ENCODE measurements at regions not wholly inside any gene's neighbourhood (a gene's known extent, or its start where the extent isn't known, plus 50 kb on each side); places are given as distances from the start of the nearest gene placed in this dataset.

DNA sequence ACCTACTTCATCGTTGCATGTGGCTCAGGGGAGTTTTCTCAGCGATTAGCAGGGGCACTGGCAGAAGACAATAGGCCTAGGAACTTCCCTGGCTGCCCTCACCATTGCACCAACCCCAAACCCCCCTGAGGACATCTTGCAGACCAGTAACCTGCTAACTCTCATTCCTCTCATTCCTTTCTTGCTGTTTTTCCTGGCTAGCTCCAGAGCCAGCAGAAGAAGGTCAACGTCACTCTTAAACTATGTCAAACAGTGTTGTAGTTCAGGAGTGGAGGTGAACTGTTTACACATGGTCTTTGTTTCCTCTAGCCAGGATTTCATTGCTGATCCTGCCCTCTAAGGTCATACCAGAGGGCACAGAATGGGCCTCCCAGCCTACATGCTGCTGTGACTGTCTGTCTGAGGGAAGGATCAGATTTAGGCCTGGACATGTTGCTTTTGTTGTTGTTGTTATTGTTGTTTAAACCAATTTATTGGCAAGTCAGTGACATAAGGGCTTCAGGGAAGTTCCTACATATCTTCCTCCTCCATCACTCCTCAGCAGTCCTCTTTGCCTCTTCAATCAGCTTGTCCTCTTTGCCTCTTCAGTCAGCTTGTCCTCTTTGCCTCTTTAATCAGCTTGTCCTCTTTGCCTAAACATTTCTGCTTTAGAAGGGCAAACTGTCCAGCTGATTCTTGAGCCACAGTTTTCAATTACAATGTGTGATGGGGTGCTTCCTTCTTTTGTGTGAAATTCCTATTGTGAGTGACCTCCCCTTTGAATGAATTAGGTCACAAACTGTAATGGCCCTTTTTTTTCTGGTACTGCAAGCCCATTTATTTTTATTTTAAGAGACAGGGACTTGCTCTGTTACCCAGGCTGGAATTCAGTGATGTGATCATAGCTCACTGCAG is 471.9 kb upstream of the TNP1 start:
- no peak overlapping the region for H3K4me3 ChIP-seq (ENCODE audit: low read depth, low read length)
- DNase-seq (ENCODE audit: low read depth): peak; percentile 85
- TF ChIP-seq, protein P1, sequence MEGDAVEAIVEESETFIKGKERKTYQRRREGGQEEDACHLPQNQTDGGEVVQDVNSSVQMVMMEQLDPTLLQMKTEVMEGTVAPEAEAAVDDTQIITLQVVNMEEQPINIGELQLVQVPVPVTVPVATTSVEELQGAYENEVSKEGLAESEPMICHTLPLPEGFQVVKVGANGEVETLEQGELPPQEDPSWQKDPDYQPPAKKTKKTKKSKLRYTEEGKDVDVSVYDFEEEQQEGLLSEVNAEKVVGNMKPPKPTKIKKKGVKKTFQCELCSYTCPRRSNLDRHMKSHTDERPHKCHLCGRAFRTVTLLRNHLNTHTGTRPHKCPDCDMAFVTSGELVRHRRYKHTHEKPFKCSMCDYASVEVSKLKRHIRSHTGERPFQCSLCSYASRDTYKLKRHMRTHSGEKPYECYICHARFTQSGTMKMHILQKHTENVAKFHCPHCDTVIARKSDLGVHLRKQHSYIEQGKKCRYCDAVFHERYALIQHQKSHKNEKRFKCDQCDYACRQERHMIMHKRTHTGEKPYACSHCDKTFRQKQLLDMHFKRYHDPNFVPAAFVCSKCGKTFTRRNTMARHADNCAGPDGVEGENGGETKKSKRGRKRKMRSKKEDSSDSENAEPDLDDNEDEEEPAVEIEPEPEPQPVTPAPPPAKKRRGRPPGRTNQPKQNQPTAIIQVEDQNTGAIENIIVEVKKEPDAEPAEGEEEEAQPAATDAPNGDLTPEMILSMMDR (IDR thresholded peaks at IDR 0.05; ENCODE audit: insufficient read depth, low read length): no peak

DNA sequence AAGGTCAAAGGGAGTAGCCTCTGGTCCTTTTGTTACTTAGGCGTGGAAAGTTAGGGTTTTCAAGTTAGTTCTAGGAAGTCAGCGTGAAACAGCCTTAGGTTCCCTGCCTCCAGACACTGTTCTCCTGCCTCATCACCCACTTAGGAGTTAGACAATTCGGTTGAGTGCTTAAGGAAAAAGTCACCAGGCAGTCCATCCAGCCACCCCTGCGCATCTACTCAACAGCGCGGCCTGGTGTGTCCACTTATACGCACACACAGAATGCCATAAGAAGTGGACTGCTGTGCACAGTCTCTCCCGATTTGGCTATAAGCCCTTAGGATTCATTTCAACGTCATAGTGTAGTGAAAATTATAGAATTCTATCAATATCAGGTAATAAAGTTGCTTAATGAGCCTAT is 470.8 kb upstream of the TNP1 start:
- DNase-seq (ENCODE audit: low read depth): no peak
- H3K4me3 ChIP-seq (ENCODE audit: low read depth, low read length): no peak overlapping the region
- TF ChIP-seq, protein P1 (IDR thresholded peaks at IDR 0.05; ENCODE audit: insufficient read depth, low read length): no peak

DNA sequence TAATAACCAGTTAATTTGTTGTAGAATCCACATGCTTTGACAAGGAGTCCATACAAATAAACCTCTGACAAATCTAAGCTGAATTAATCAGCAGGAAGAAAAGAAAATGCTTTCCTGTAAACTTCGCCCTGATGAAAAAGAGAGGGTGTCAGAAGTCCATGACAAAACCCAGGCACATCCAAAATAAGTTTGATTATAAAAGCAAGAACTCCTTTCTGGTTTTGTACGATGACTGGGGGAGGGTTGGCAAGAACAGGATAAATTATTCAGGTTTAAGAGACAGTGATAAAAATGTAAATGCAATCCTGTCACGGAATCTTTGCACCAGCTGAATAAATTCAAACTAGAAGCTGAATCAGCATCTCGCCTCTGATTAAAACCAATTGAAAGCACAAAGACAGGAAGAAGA is 469.2 kb upstream of the TNP1 start:
- TF ChIP-seq, protein P1 (IDR thresholded peaks at IDR 0.05; ENCODE audit: insufficient read depth, low read length): no peak
- H3K4me3 ChIP-seq (ENCODE audit: low read depth, low read length): no peak overlapping the region
- peak; percentile 57 for DNase-seq (ENCODE audit: low read depth)

DNA sequence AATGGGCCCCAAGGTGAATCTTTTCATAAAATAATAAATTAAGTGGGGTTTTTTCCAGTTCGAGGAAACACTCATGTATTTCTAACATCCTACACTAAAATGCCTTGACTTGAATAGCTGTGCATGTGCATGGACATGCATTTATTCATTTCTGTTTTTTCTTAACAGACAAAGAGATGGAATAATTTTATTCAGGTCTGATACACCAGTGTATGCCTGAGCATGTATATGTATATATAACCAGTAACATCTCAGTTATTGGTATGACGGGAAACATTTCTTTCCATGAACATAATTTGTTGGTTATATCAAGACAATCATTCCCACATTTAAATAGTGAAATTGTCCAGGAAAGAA is 468.7 kb upstream of the TNP1 start:
- TF ChIP-seq, protein P1 (IDR thresholded peaks at IDR 0.05; ENCODE audit: insufficient read depth, low read length): no peak
- H3K4me3 ChIP-seq (ENCODE audit: low read depth, low read length): no peak overlapping the region
- no peak for DNase-seq (ENCODE audit: low read depth)

DNA sequence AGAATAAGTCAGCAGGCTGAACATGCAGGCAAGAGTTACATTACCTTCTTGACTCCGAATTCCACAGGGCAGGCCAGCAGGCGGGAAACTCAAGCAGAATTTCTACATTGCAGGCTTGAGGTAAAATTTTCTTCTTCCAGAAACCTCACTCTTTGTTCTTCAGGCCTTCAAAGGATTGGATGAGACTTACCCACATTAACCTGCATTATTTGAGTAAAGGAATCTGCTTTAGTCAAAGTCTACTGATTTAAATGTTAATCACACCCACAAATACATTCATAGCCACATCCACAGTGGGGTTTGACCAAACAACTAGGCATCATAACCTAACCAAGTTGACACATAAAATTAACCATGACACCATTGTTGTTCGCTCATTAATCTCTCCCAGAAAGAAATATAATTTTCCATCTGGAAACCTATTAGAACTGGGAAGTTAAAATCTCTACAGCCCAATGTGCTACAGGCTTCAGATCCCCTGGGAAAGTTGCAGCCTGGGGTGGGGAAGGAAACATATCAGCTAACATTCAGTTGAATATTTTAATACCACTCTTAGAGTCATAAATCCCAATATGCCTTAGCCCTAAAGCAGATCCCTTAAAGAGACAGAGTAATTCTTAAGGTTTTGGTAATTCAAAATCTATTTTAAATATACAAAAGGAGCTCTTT is 468.2 kb upstream of the TNP1 start:
- TF ChIP-seq, protein P1 (IDR thresholded peaks at IDR 0.05; ENCODE audit: insufficient read depth, low read length): no peak
- DNase-seq (ENCODE audit: low read depth): no peak
- H3K4me3 ChIP-seq (ENCODE audit: low read depth, low read length): no peak overlapping the region

DNA sequence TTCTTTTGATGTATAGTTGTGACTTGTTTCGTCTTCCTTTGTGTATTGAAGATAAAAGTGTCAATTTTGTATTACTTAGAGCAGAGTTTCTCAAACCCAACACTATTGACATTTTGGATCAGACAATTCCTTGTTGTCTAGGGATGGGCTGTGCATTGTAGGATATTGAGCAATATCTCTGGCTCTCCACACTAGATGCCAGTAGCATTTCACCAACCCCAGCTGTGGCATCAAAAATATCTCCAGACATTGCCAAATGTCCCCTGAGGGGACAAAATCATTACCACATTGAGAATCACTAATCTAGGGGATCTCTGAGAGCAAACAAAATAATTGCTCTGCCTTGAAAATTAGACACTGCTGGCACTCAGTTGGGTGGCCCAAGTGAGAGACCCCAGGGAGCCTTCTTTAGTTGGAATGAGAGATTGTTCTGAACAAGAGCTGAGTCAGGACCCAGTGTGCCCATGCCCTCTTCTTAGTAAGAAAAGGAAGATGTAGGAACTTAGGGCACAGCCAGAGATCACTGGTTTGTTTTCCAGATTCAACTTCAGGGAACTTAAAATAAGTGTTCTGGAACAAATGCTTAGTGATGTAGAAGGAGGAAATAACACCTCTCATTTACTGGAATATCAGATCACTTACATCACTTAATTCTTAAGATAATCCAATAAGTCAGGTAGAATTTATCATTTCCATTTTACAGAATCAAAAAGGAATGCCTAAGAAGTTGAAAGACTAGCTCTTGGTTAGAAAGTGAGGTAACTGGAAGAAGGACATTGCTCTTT is 466.6 kb upstream of the TNP1 start:
- TF ChIP-seq, protein P1 (IDR thresholded peaks at IDR 0.05; ENCODE audit: insufficient read depth, low read length): no peak
- no peak for DNase-seq (ENCODE audit: low read depth)
- H3K4me3 ChIP-seq (ENCODE audit: low read depth, low read length): no peak overlapping the region

Data from fibroblast of the aortic adventitia (primary cell).